Naive thymus-derived CD4-positive, alpha-beta T cell (primary cell): ENCODE measurements at regions not wholly inside any gene's neighbourhood (a gene's known extent, or its start where the extent isn't known, plus 50 kb on each side); places are given as distances from the start of the nearest gene placed in this dataset.

Experiments used
- ATAC-seq: fragments of 150-1000 bp; cut with Tn5 transposase; 2 replicates; pipeline ENCODE4 v1.10.0; 2021; ENCODE audit warnings: mild to moderate bottlenecking, moderate library complexity
- CTCF ChIA-PET: fragments of 350-600 bp; sonication (Branson Sonifier 250); formaldehyde crosslinking; loops from one replicate; lab custom pipeline; 2021; ENCODE audit warnings: antibody characterized with exemption; lab: Charles Lee
- POLR2A ChIA-PET: fragments of 350-600 bp; sonication (Branson Sonifier 250); formaldehyde crosslinking; loops from one replicate; lab custom pipeline; 2021; ENCODE audit warnings: antibody characterized with exemption, inconsistent platforms; lab: Charles Lee
- DNase-seq, 9 donors: peaks; one replicate each; pipeline versions ENCODE4 v3.0.0 to v3.0.0-alpha.2; 2020 to 2022; ENCODE audit warnings: mixed read lengths in 1 of 9
- H3K27ac ChIP-seq: one replicate; pipeline ENCODE4 v1.7.0; 2013; ENCODE audit warnings: mild to moderate bottlenecking, low read depth, low read length, moderate library complexity
- H3K27me3 ChIP-seq, 2 donors: one replicate each; pipeline ENCODE4 v1.7.0; 2013; ENCODE audit warnings: low read length in 2 of 2, mild to moderate bottlenecking in 2 of 2, moderate library complexity in 2 of 2; ENCODE audit not compliant: control insufficient read depth in 2 of 2, insufficient read depth in 2 of 2
- H3K36me3 ChIP-seq, 3 experiments: 1 replicate in 2 of 3; 2 replicates in 1 of 3; pipeline ENCODE4 v1.7.0; 2013; ENCODE audit warnings: low read length in 3 of 3, mild to moderate bottlenecking in 3 of 3, moderate library complexity in 1 of 3; ENCODE audit not compliant: insufficient read depth in 3 of 3, control insufficient read depth in 2 of 3
- H3K4me1 ChIP-seq, 2 donors: one replicate each; pipeline ENCODE4 v1.7.0; 2013; ENCODE audit warnings: low read length in 2 of 2, mild to moderate bottlenecking in 2 of 2, moderate library complexity in 1 of 2; ENCODE audit not compliant: control insufficient read depth in 2 of 2, insufficient read depth in 2 of 2
- H3K4me3 ChIP-seq: 2 replicates; pipeline ENCODE4 v1.7.0; 2013; ENCODE audit warnings: mild to moderate bottlenecking, low read length
- H3K9me3 ChIP-seq, 3 experiments: 1 replicate in 2 of 3; 2 replicates in 1 of 3; pipeline ENCODE4 v1.7.0; 2013; ENCODE audit warnings: low read length in 3 of 3; ENCODE audit not compliant: control insufficient read depth in 2 of 3
- H3K27ac Mint-ChIP-seq, 9 donors: one replicate each; pipeline ENCODE4 v1.8.0; 2020 to 2022; ENCODE audit warnings: mixed read lengths in 9 of 9, mild to moderate bottlenecking in 8 of 9, moderate library complexity in 5 of 9, inconsistent platforms in 2 of 9
- H3K27me3 Mint-ChIP-seq, 5 donors: one replicate each; pipeline ENCODE4 v1.8.0; 2021 to 2022; ENCODE audit warnings: mixed read lengths in 5 of 5, mild to moderate bottlenecking in 1 of 5
- H3K36me3 Mint-ChIP-seq, 5 donors: one replicate each; pipeline ENCODE4 v1.8.0; 2020 to 2022; ENCODE audit warnings: mixed read lengths in 5 of 5, mild to moderate bottlenecking in 3 of 5, inconsistent platforms in 1 of 5
- H3K4me1 Mint-ChIP-seq, 7 donors: one replicate each; pipeline ENCODE4 v1.8.0; 2020 to 2022; ENCODE audit warnings: mixed read lengths in 7 of 7, mild to moderate bottlenecking in 3 of 7, inconsistent platforms in 1 of 7
- H3K4me3 Mint-ChIP-seq, 10 donors: one replicate each; pipeline ENCODE4 v1.8.0; 2020 to 2022; ENCODE audit warnings: mild to moderate bottlenecking in 10 of 10, mixed read lengths in 10 of 10, moderate library complexity in 6 of 10, inconsistent platforms in 2 of 10
- H3K9me3 Mint-ChIP-seq, 11 donors: one replicate each; pipeline ENCODE4 v1.8.0; 2020 to 2022; ENCODE audit warnings: mixed read lengths in 11 of 11, mild to moderate bottlenecking in 4 of 11, inconsistent platforms in 1 of 11, moderate library complexity in 1 of 11
- intact Hi-C, 2 donors: fragments of 100-400 bp; cut with micrococcal nuclease; formaldehyde crosslinking; loops; one replicate each; pipeline ENCODE4 v1.15.1; 2023

GRCh38 chr13:82751206-82751605 is 1131.1 kb downstream of the SLITRK1 start:
- Histone ChIP-seq H3K36me3 (no peaks in the 10 kb centered on the region), H3K9me3 (no peaks in the 10 kb centered on the region), H3K4me1 (no peaks in the 10 kb centered on the region), H3K27ac (no peak overlapping the region), H3K27me3 (no peaks in the 10 kb centered on the region), H3K4me3 (no peak overlapping the region)
- intact Hi-C loops: no loop called here
- ChIA-PET POLR2A (no interaction called here), CTCF (no interaction called here)
- no peak overlapping the region for H3K4me3 Mint-ChIP-seq
- ATAC-seq (no peak), DNase-seq (no peak)
- H3K9me3 Mint-ChIP-seq: peaks cover 0 to 8% (median 0%) of the 10 kb centered on the region in 11 donors
- H3K27me3 Mint-ChIP-seq: no peaks in the 10 kb centered on the region
- no peaks in the 10 kb centered on the region for H3K36me3 Mint-ChIP-seq
- no peak overlapping the region for H3K27ac Mint-ChIP-seq
- no peaks in the 10 kb centered on the region for H3K4me1 Mint-ChIP-seq

DNA sequence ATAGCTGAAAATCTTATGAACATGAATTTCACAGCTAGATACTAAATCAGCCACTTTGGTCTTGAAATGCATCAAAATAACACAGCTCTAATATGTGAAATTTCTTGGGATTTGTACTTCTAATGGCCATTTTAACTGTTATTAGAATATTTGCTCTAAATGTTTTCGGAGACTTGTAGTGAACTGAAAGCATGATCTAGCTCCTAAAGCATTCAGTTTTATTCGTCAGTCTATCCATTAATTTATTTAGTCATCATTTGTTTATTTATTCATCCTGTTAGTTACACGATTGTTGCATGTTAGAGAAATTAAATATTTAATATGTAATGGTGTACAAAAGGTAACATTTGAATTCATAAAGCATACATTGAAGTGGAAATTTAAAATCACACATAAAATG is 1132.7 kb downstream of the SLITRK1 start:
- Histone ChIP-seq H3K36me3 (no peaks in the 10 kb centered on the region), H3K27ac (no peak overlapping the region), H3K27me3 (no peaks in the 10 kb centered on the region), H3K9me3 (no peaks in the 10 kb centered on the region), H3K4me1 (no peaks in the 10 kb centered on the region), H3K4me3 (no peak overlapping the region)
- CTCF ChIA-PET: no interaction called here
- DNase-seq: no peak
- POLR2A ChIA-PET: no interaction called here
- H3K27ac Mint-ChIP-seq: no peak overlapping the region
- H3K27me3 Mint-ChIP-seq: no peaks in the 10 kb centered on the region
- ATAC-seq: no peak
- peaks cover 0 to 4% (median 0%) of the 10 kb centered on the region in 11 donors for H3K9me3 Mint-ChIP-seq
- H3K36me3 Mint-ChIP-seq: no peaks in the 10 kb centered on the region
- H3K4me3 Mint-ChIP-seq: no peak overlapping the region
- H3K4me1 Mint-ChIP-seq: no peaks in the 10 kb centered on the region
- intact Hi-C loops: no loop called here

DNA sequence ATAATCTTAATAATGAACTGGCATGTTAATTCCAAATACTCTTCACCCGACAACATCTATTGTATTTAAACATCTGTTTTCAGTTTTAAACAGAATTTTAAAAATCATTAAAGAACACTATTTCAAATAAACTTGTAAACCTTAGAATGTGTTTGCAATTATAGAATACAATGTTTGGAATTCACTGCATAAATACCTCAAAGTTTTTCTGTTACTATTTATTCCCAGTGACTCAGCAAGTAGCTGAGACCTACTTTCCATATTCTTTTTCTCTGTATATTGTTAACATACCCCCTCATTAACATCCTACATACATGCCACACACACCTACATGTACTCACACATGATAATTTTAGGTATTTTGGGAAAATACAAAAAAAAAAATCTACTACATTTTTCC is 1134.3 kb downstream of the SLITRK1 start:
- Mint-ChIP-seq H3K9me3 (peaks cover 0 to 3% (median 0%) of the 10 kb centered on the region in 11 donors), H3K4me1 (no peaks in the 10 kb centered on the region), H3K36me3 (no peaks in the 10 kb centered on the region), H3K27me3 (no peaks in the 10 kb centered on the region), H3K27ac (no peak overlapping the region), H3K4me3 (no peak overlapping the region)
- Histone ChIP-seq H3K4me1 (no peaks in the 10 kb centered on the region), H3K9me3 (no peaks in the 10 kb centered on the region), H3K27me3 (no peaks in the 10 kb centered on the region), H3K4me3 (no peak overlapping the region), H3K27ac (no peak overlapping the region), H3K36me3 (no peaks in the 10 kb centered on the region)
- ChIA-PET CTCF (no interaction called here), POLR2A (no interaction called here)
- ATAC-seq (no peak), DNase-seq (no peak)
- intact Hi-C loops: no loop called here

GRCh38 chr13:82747291-82747690 is 1135.0 kb downstream of the SLITRK1 start:
- Histone ChIP-seq H3K4me1 (no peaks in the 10 kb centered on the region), H3K27me3 (no peaks in the 10 kb centered on the region), H3K9me3 (no peaks in the 10 kb centered on the region), H3K36me3 (no peaks in the 10 kb centered on the region), H3K4me3 (no peak overlapping the region), H3K27ac (no peak overlapping the region)
- no peaks in the 10 kb centered on the region for H3K36me3 Mint-ChIP-seq
- no peak overlapping the region for H3K27ac Mint-ChIP-seq
- peaks cover 0 to 3% (median 0%) of the 10 kb centered on the region in 11 donors for H3K9me3 Mint-ChIP-seq
- H3K27me3 Mint-ChIP-seq: no peaks in the 10 kb centered on the region
- no peak overlapping the region for H3K4me3 Mint-ChIP-seq
- H3K4me1 Mint-ChIP-seq: no peaks in the 10 kb centered on the region
- intact Hi-C loops: no loop called here
- CTCF ChIA-PET: no interaction called here
- no peak for ATAC-seq
- DNase-seq: no peak
- POLR2A ChIA-PET: no interaction called here

GRCh38 chr13:82740442-82740841 is 1141.8 kb downstream of the SLITRK1 start:
- ChIA-PET POLR2A (no interaction called here), CTCF (no interaction called here)
- intact Hi-C loops: no loop called here
- Mint-ChIP-seq H3K4me1 (no peaks in the 10 kb centered on the region), H3K9me3 (peaks cover 0 to 36% (median 11%) of the 10 kb centered on the region in 11 donors), H3K27ac (no peak overlapping the region), H3K4me3 (no peak overlapping the region), H3K27me3 (no peaks in the 10 kb centered on the region), H3K36me3 (peaks cover 0 to 7% (median 0%) of the 10 kb centered on the region in 5 donors)
- no peak overlapping the region for H3K27ac ChIP-seq
- H3K4me1 ChIP-seq: no peaks in the 10 kb centered on the region
- H3K4me3 ChIP-seq: no peak overlapping the region
- H3K9me3 ChIP-seq: no peaks in the 10 kb centered on the region
- H3K27me3 ChIP-seq: no peaks in the 10 kb centered on the region
- H3K36me3 ChIP-seq: no peaks in the 10 kb centered on the region
- ATAC-seq (no peak), DNase-seq (no peak)

DNA sequence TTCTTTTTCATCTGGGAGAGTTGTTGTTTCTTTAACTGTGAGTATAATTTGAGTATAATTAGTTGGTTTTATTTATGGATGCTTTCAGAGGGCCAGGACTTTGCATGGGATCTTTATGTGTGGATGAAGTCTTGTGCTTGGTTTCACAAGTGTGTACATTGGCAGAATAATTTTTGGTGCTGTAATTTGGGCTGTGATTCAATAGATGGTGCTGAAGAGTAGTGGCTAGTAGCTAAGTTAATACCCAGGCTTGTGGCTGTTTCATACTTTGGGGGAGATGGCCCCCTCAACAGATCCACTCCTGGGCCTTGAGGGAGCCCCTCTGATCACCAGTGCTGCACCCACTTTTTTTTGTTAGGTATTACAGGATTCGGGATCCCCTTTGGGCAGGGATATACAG is 1142.4 kb downstream of the SLITRK1 start:
- Mint-ChIP-seq H3K9me3 (peaks cover 0 to 38% (median 11%) of the 10 kb centered on the region in 11 donors), H3K27me3 (no peaks in the 10 kb centered on the region), H3K4me1 (no peaks in the 10 kb centered on the region), H3K36me3 (peaks cover 0 to 7% (median 0%) of the 10 kb centered on the region in 5 donors), H3K27ac (no peak overlapping the region), H3K4me3 (no peak overlapping the region)
- Histone ChIP-seq H3K9me3 (no peaks in the 10 kb centered on the region), H3K4me3 (no peak overlapping the region), H3K4me1 (no peaks in the 10 kb centered on the region), H3K36me3 (no peaks in the 10 kb centered on the region), H3K27me3 (no peaks in the 10 kb centered on the region), H3K27ac (no peak overlapping the region)
- intact Hi-C loops: no loop called here
- ATAC-seq: no peak
- ChIA-PET POLR2A (no interaction called here), CTCF (no interaction called here)
- DNase-seq: no peak

- Histone ChIP-seq H3K4me3 (no peak overlapping the region), H3K27ac (no peak overlapping the region), H3K27me3 (no peaks in the 10 kb centered on the region), H3K9me3 (no peaks in the 10 kb centered on the region), H3K36me3 (no peaks in the 10 kb centered on the region), H3K4me1 (no peaks in the 10 kb centered on the region)
- Mint-ChIP-seq H3K4me1 (no peaks in the 10 kb centered on the region), H3K4me3 (no peak overlapping the region), H3K27ac (no peak overlapping the region), H3K9me3 (peaks cover 0 to 27% (median 3%) of the 10 kb centered on the region in 11 donors), H3K27me3 (no peaks in the 10 kb centered on the region), H3K36me3 (no peaks in the 10 kb centered on the region)
- ChIA-PET POLR2A (no interaction called here), CTCF (no interaction called here)
- no peak for DNase-seq
- intact Hi-C loops: no loop called here
- ATAC-seq: no peak
Measured at GRCh38 chr13:82729401-82729800, 1152.9 kb downstream of the SLITRK1 start.
